H1 (cell line): ENCODE measurements at regions not wholly inside any gene's neighbourhood (a gene's known extent, or its start where the extent isn't known, plus 50 kb on each side); places are given as distances from the start of the nearest gene placed in this dataset.

Experiments used
- BACH1 ChIP-seq: IDR thresholded peaks from 2 replicates; pipeline ENCODE4 v1.6.1; 2012; ENCODE audit warnings: low read length, improper control_type of control experiment
- EZH2 ChIP-seq: fragments of 200-600 bp; sonication (generic); IDR thresholded peaks from 2 replicates; pipeline ENCODE4 v1.7.1; 2012; ENCODE audit warnings: low read depth, mild to moderate bottlenecking, moderate library complexity, low read length, inconsistent platforms; ENCODE audit not compliant: severe bottlenecking
- NRF1 ChIP-seq: IDR thresholded peaks from 2 replicates; pipeline ENCODE4 v1.6.1; 2011; ENCODE audit warnings: mild to moderate bottlenecking, low read depth, low read length, improper control_type of control experiment
- SUZ12 ChIP-seq: fragments of 200-600 bp; sonication (generic); IDR thresholded peaks from 2 replicates; pipeline ENCODE4 v1.6.1; 2012; ENCODE audit warnings: mild to moderate bottlenecking, inconsistent platforms, low read length, moderate library complexity, mixed read lengths
- TF ChIP-seq, protein P1 (sequence below), 3 experiments: IDR thresholded peaks; 1 replicate in 2 of 3; 2 replicates in 1 of 3; pipeline versions ENCODE4 v1.5.1 to v1.6.1; 2011; ENCODE audit warnings: low read length in 3 of 3, mild to moderate bottlenecking in 3 of 3, inconsistent platforms in 2 of 3, low read depth in 1 of 3, moderate library complexity in 1 of 3; ENCODE audit not compliant: insufficient read depth in 1 of 3; ENCODE audit errors: control extremely low read depth in 1 of 3

DNA sequence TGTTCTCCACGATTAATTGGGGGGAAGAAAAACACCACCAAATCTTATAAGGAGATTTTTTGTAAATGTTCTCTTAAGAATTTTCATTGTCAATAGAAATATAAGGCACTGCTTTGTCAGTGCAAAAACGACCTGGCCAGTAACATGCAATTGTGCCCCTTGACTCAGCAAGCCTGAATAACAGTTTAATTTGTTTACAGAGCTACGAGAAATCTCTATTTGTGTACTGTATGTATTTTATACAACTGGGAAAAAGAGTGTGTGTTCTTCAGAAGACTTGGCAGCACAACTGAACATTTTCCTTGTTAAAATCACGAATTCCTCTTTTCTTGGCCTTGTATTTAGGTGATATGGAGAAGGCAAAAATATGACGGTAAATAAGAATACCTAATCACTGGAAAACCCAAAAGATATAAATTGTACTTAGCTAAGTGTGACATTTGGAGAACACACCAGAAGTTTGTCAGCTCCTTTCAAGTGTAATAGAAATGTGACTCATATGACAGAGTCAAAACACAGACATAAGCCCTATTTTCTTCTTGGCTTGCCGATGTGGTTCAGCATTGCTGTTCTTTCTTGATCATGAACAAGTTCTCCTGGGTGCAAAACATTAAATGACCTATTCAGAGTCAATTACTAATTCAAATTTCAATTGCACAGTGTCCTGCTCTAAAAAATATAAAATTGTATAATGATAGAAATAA lies 945.0 kb upstream of the INTU start:
- TF ChIP-seq, protein P1, sequence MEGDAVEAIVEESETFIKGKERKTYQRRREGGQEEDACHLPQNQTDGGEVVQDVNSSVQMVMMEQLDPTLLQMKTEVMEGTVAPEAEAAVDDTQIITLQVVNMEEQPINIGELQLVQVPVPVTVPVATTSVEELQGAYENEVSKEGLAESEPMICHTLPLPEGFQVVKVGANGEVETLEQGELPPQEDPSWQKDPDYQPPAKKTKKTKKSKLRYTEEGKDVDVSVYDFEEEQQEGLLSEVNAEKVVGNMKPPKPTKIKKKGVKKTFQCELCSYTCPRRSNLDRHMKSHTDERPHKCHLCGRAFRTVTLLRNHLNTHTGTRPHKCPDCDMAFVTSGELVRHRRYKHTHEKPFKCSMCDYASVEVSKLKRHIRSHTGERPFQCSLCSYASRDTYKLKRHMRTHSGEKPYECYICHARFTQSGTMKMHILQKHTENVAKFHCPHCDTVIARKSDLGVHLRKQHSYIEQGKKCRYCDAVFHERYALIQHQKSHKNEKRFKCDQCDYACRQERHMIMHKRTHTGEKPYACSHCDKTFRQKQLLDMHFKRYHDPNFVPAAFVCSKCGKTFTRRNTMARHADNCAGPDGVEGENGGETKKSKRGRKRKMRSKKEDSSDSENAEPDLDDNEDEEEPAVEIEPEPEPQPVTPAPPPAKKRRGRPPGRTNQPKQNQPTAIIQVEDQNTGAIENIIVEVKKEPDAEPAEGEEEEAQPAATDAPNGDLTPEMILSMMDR (IDR thresholded peaks at IDR 0.05; ENCODE audit: control extremely low read depth in 1 of 3, insufficient read depth in 1 of 3, low read depth in 1 of 3, low read length in 3 of 3): no peak
- no peak for TF ChIP-seq BACH1
- TF ChIP-seq EZH2: no peak
- no peak for TF ChIP-seq SUZ12
- no peak for TF ChIP-seq NRF1
